Brain microvascular endothelial cell (primary cell): ENCODE measurements at regions not wholly inside any gene's neighbourhood (a gene's known extent, or its start where the extent isn't known, plus 50 kb on each side); places are given as distances from the start of the nearest gene placed in this dataset.

Source experiments
- DNase-seq: peaks from one replicate; pipeline ENCODE4 v3.0.0-alpha.2; 2020
- H3K27ac ChIP-seq: fragments of 250-450 bp; sonication (Bioruptor Pico); 2 replicates; pipeline ENCODE4 v1.5.1; 2020; ENCODE audit warnings: mild to moderate bottlenecking, moderate library complexity
- H3K27me3 ChIP-seq: fragments of 250-450 bp; sonication (Bioruptor Pico); replicated peaks from 2 replicates; pipeline ENCODE4 v1.5.1; 2020; ENCODE audit warnings: mild to moderate bottlenecking
- H3K36me3 ChIP-seq: fragments of 250-450 bp; sonication (Bioruptor Pico); replicated peaks from 2 replicates; pipeline ENCODE4 v1.5.1; 2020; ENCODE audit warnings: mild to moderate bottlenecking
- H3K4me3 ChIP-seq: 2 replicates; pipeline ENCODE4 v1.5.1; 2011; ENCODE audit warnings: low read depth, mild to moderate bottlenecking, control low read depth, low read length, moderate library complexity
- CTCF ChIP-seq: IDR thresholded peaks from 2 replicates; pipeline ENCODE4 v1.5.1; 2011; ENCODE audit warnings: low read depth, mild to moderate bottlenecking, moderate library complexity, low read length, control low read depth, inconsistent platforms; ENCODE audit errors: missing control alignments
- in situ Hi-C: cut with HindIII; loops from 2 replicates; pipeline ENCODE4 v1.10.0; 2017; ENCODE audit warnings: low sequenced_read_pairs, low pct_ligation_motif_present

GRCh38 chr2:223247136-223247535 lies 195.1 kb downstream of the KCNE4 start:
- peak; percentile 80 for TF ChIP-seq CTCF
- peak; percentile 33 for DNase-seq
- in situ Hi-C loops, result loop anchor here (25.0 kb wide), 1 partner anchor 260 kb away; no protein-coding TSS in a partner anchor
- Histone ChIP-seq H3K4me3 (no peak overlapping the region), H3K27ac (no peak overlapping the region), H3K36me3 (no peaks in the 10 kb centered on the region), H3K27me3 (no peaks in the 10 kb centered on the region)

GRCh38 chr2:223251656-223252229 lies 199.8 kb downstream of the KCNE4 start:
- no peak for DNase-seq
- H3K36me3 ChIP-seq, result no peaks in the 10 kb centered on the region
- in situ Hi-C loops, result no loop called here
- no peaks in the 10 kb centered on the region for H3K27me3 ChIP-seq
- no peak overlapping the region for H3K4me3 ChIP-seq
- no peak overlapping the region for H3K27ac ChIP-seq
- no peak for TF ChIP-seq CTCF

- TF ChIP-seq CTCF, result no peak
- Histone ChIP-seq H3K4me3 (no peak overlapping the region), H3K27me3 (no peaks in the 10 kb centered on the region), H3K27ac (no peak overlapping the region), H3K36me3 (no peaks in the 10 kb centered on the region)
- in situ Hi-C loops, result no loop called here
- DNase-seq, result no peak
These were observed 208.7 kb downstream of the KCNE4 start for GRCh38 chr2:223260681-223261080.

GRCh38 chr2:223262946-223263345 lies 211.0 kb downstream of the KCNE4 start:
- peak; percentile 29 for DNase-seq
- TF ChIP-seq CTCF, result no peak
- in situ Hi-C loops, result no loop called here
- no peak overlapping the region for H3K27ac ChIP-seq
- no peaks in the 10 kb centered on the region for H3K36me3 ChIP-seq
- H3K27me3 ChIP-seq, result no peaks in the 10 kb centered on the region
- H3K4me3 ChIP-seq, result no peak overlapping the region

- Histone ChIP-seq H3K27ac (no peak overlapping the region), H3K36me3 (no peaks in the 10 kb centered on the region), H3K4me3 (no peak overlapping the region), H3K27me3 (no peaks in the 10 kb centered on the region)
- no peak for DNase-seq
- in situ Hi-C loops, result no loop called here
- TF ChIP-seq CTCF, result no peak
These were observed 212.7 kb downstream of the KCNE4 start for GRCh38 chr2:223264541-223265193.
